NB4 (cell line): ENCODE measurements at regions not wholly inside any gene's neighbourhood (a gene's known extent, or its start where the extent isn't known, plus 50 kb on each side); places are given as distances from the start of the nearest gene placed in this dataset.

Experiments
- POLR2A ChIP-seq: IDR thresholded peaks from 2 replicates; pipeline ENCODE4 v1.6.1; 2011; ENCODE audit warnings: mild to moderate bottlenecking; ENCODE audit not compliant: insufficient read length; ENCODE audit errors: extremely low read depth
- TF ChIP-seq, protein P1 (sequence below): IDR thresholded peaks from one replicate; pipeline ENCODE4 v1.5.1; 2012; ENCODE audit warnings: low read depth, low read length

DNA sequence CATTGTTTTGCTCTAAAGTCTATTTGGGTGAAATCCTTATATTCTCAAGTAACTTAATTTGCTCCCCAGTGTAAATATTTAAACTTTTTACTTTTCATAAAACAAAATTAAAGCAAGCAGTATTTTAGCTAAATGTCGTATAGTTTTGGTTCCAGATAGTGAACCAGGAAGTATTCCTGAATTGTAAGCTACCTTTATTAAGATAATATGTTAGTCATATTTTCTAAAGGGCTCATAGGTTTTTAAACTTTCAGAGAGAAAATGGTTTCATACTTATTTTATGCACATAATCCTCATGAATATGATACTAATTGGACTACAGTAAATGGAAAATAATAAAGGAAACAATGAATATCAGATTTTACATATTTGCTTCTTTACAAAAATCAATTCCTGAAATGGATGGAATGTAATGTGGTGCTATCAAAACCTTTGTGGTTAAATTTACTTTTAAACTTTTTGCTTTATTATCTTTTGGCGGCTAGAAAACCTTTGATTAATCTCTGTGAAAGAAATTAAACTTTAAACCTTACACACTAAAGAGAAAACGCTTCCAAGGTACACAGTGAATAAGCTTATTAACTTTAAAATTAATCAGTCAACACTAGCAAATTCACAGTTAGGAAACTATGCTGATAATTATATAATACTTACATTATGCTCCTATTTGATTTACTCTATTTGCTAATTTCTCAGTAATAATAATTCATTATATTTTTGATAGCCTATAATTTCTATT lies 76.6 kb upstream of the RHOBTB1 start:
- no peak for TF ChIP-seq POLR2A
- TF ChIP-seq, protein P1, sequence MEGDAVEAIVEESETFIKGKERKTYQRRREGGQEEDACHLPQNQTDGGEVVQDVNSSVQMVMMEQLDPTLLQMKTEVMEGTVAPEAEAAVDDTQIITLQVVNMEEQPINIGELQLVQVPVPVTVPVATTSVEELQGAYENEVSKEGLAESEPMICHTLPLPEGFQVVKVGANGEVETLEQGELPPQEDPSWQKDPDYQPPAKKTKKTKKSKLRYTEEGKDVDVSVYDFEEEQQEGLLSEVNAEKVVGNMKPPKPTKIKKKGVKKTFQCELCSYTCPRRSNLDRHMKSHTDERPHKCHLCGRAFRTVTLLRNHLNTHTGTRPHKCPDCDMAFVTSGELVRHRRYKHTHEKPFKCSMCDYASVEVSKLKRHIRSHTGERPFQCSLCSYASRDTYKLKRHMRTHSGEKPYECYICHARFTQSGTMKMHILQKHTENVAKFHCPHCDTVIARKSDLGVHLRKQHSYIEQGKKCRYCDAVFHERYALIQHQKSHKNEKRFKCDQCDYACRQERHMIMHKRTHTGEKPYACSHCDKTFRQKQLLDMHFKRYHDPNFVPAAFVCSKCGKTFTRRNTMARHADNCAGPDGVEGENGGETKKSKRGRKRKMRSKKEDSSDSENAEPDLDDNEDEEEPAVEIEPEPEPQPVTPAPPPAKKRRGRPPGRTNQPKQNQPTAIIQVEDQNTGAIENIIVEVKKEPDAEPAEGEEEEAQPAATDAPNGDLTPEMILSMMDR, result no peak
